PC-9 (cell line): ENCODE measurements at regions not wholly inside any gene's neighbourhood (a gene's known extent, or its start where the extent isn't known, plus 50 kb on each side); places are given as distances from the start of the nearest gene placed in this dataset.

Experiments
- BruUV-seq: library from RNA; stranded (reverse); fragments of 400-500 nt; replicated peaks from 2 replicates; lab custom pipeline; 2021; lab: Mats Ljungman, UMichigan
- CTCF ChIA-PET: fragments of 300-600 bp; sonication (Branson Sonifier 250); formaldehyde crosslinking; loops from one replicate; lab custom pipeline; 2022; ENCODE audit warnings: antibody characterized with exemption; lab: Charles Lee
- POLR2A ChIA-PET: fragments of 300-600 bp; sonication (Branson Sonifier 250); formaldehyde crosslinking; loops from one replicate; lab custom pipeline; 2022; ENCODE audit warnings: antibody characterized with exemption; ENCODE audit not compliant: unreplicated experiment; lab: Charles Lee
- DNase-seq, 2 experiments: peaks; one replicate each; pipeline versions ENCODE4 v3.0.0 to v3.0.0-alpha.2; 2015 to 2022; ENCODE audit warnings: mixed read lengths in 1 of 2
- H2AFZ ChIP-seq: fragments of 200-600 bp; sonication (generic); 2 replicates; pipeline ENCODE4 v1.8.1; 2017; ENCODE audit warnings: antibody characterized with exemption
- H3F3A ChIP-seq: fragments of 200-600 bp; sonication (generic); 2 replicates; pipeline ENCODE4 v1.8.1; 2017; ENCODE audit warnings: antibody characterized with exemption, mild to moderate bottlenecking, low read depth; ENCODE audit not compliant: insufficient read depth
- H3K27ac ChIP-seq: fragments of 200-600 bp; sonication (generic); 2 replicates; pipeline ENCODE4 v1.6.1; 2016; ENCODE audit warnings: mixed run types
- H3K27me3 ChIP-seq: fragments of 200-600 bp; sonication (generic); 2 replicates; pipeline ENCODE4 v1.6.1; 2016; ENCODE audit warnings: low read depth, mixed run types; ENCODE audit not compliant: insufficient read depth
- H3K36me3 ChIP-seq: fragments of 200-600 bp; sonication (generic); 2 replicates; pipeline ENCODE4 v1.6.1; 2016; ENCODE audit warnings: low read depth, mixed run types
- H3K4me1 ChIP-seq: fragments of 200-600 bp; sonication (generic); replicated peaks from 2 replicates; pipeline ENCODE4 v1.6.1; 2016; ENCODE audit warnings: mixed run types; ENCODE audit not compliant: insufficient read depth
- H3K4me2 ChIP-seq: fragments of 200-600 bp; sonication (generic); 2 replicates; pipeline ENCODE4 v1.6.1; 2017; ENCODE audit warnings: mixed run types
- H3K4me3 ChIP-seq: fragments of 200-600 bp; sonication (generic); 2 replicates; pipeline ENCODE4 v1.6.1; 2016; ENCODE audit warnings: mixed run types
- H3K79me2 ChIP-seq: fragments of 200-600 bp; sonication (generic); 2 replicates; pipeline ENCODE4 v1.6.1; 2017; ENCODE audit warnings: low read depth, mixed run types
- H3K9me2 ChIP-seq: fragments of 200-600 bp; sonication (generic); 2 replicates; pipeline ENCODE4 v1.8.1; 2017; ENCODE audit warnings: mild to moderate bottlenecking; ENCODE audit not compliant: insufficient read depth
- H3K9me3 ChIP-seq: fragments of 200-600 bp; sonication (generic); 2 replicates; pipeline ENCODE4 v1.8.1; 2016; ENCODE audit warnings: low read depth; ENCODE audit not compliant: insufficient read depth
- H4K20me1 ChIP-seq: fragments of 200-600 bp; sonication (generic); 2 replicates; pipeline ENCODE4 v1.8.1; 2017; ENCODE audit not compliant: insufficient read depth
- CTCF ChIP-seq: fragments of 200-600 bp; sonication (generic); conservative IDR thresholded peaks from 2 replicates; pipeline ENCODE4 v1.6.1; 2017; ENCODE audit warnings: mixed run types, antibody characterized with exemption, mild to moderate bottlenecking, moderate library complexity
- EZH2 ChIP-seq: fragments of 200-600 bp; sonication (generic); IDR thresholded peaks from 2 replicates; pipeline ENCODE4 v1.8.0; 2017; ENCODE audit warnings: antibody characterized with exemption, low read depth
- intact Hi-C: fragments of 100-400 bp; cut with micrococcal nuclease; formaldehyde crosslinking; loops from one replicate; pipeline ENCODE4 v1.10.0; 2022; ENCODE audit not compliant: unreplicated experiment

DNA sequence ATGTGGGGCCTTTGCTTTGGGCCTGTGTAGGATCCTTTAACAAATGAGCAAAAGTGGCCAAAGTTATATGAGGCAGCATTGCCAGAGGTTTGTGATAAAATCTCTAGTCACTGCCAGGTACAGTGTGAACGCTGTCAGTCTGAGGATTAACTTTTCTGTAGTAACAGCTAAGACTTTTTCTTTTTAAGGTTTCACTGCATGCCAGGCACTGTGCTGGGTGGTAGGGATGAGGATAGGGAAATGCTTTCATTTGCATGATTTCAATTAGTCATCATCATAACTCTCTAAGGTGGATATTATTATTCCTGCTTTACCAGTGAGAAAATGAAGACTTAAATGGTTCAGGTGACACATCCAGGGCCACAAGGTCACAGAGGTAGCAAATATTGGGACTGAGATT lies 79.7 kb upstream of the BMPER start:
- Histone ChIP-seq H3F3A (no peaks in the 10 kb centered on the region), H3K9me3 (no peaks in the 10 kb centered on the region), H3K79me2 (no peaks in the 10 kb centered on the region), H3K27me3 (0 out of 2 replicates have a peak, but pooled peaks cover 1% of the 10 kb centered on the region), H3K4me1 (no peaks in the 10 kb centered on the region), H3K36me3 (no peaks in the 10 kb centered on the region), H4K20me1 (no peaks in the 10 kb centered on the region), H3K9me2 (no peaks in the 10 kb centered on the region), H3K4me2 (no peak overlapping the region), H2AFZ (no peak overlapping the region), H3K27ac (no peak overlapping the region), H3K4me3 (no peak overlapping the region)
- CTCF ChIA-PET: no interaction called here
- TF ChIP-seq EZH2: no peak
- no peak for TF ChIP-seq CTCF
- BruUV-seq: no TSS peak
- no peak for DNase-seq
- intact Hi-C loops: no loop called here
- POLR2A ChIA-PET: no interaction called here

GRCh38 chr7:33829536-33829935 lies 75.8 kb upstream of the BMPER start:
- BruUV-seq: no TSS peak
- no peak for TF ChIP-seq EZH2
- intact Hi-C loops: no loop called here

DNA sequence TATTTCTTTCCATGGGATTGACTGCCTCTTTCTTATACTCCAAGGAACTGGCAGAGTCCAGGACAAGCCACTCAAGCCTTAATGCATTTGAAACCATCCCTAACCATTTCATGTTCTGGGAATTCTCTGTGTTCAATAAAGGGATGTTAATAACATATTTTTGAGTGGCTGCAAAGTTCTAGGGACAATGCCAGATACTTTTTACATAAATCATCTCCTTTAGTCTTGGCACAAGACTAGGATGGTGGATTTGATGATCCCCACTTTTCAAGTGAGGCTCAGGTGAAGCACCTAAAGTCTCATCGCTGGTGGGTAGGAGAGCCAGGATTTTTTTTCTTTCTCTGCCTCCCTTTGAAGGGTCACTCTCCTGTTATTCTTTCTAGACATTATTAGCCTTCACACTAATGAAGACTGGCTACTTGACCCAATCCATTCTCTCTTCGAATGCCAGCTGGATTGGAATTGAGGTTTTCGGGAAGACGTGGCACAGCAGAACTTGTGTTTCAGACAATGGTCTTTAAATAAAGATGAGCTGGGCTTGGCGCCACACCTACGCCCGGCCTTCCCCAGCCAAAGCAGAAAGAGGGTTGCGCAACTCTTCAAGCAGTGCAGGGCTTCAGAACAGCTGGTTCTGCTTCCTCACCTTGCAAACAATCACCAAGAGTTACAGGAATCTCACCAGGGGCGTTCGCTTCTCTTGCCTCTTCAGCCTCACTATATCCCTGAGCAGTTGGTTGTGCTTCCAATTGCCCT lies 73.8 kb upstream of the BMPER start:
- H3K4me2 ChIP-seq: no peak overlapping the region
- no peaks in the 10 kb centered on the region for H3K36me3 ChIP-seq
- no TSS peak for BruUV-seq
- POLR2A ChIA-PET: no interaction called here
- H3K9me3 ChIP-seq: no peaks in the 10 kb centered on the region; the same call in 1 of the 2 replicates
- H3F3A ChIP-seq: no peaks in the 10 kb centered on the region
- H2AFZ ChIP-seq: no peak overlapping the region
- H3K4me3 ChIP-seq: no peak overlapping the region
- H3K9me2 ChIP-seq: no peaks in the 10 kb centered on the region
- intact Hi-C loops: no loop called here
- no peaks in the 10 kb centered on the region for H3K79me2 ChIP-seq
- no peaks in the 10 kb centered on the region for H4K20me1 ChIP-seq
- H3K4me1 ChIP-seq: no peaks in the 10 kb centered on the region
- peaks cover 32% of the 10 kb centered on the region for H3K27me3 ChIP-seq
- CTCF ChIA-PET: no interaction called here
- DNase-seq: no peak
- no peak for TF ChIP-seq CTCF
- TF ChIP-seq EZH2: no peak
- H3K27ac ChIP-seq: no peak overlapping the region

More at GRCh38 chr7:33829536-33829935, 75.8 kb upstream of the BMPER start:
- Histone ChIP-seq H3K9me3 (no peaks in the 10 kb centered on the region; the same call in 1 of the 2 replicates), H2AFZ (no peak overlapping the region), H3K79me2 (no peaks in the 10 kb centered on the region), H3K4me3 (no peak overlapping the region), H4K20me1 (no peaks in the 10 kb centered on the region), H3K4me2 (no peak overlapping the region), H3K4me1 (no peaks in the 10 kb centered on the region), H3K36me3 (no peaks in the 10 kb centered on the region), H3K27ac (no peak overlapping the region), H3F3A (no peaks in the 10 kb centered on the region), H3K9me2 (no peaks in the 10 kb centered on the region), H3K27me3 (peaks cover 30% of the 10 kb centered on the region)
- DNase-seq: no peak
- CTCF ChIA-PET: no interaction called here
- POLR2A ChIA-PET: no interaction called here
